ENCODE measurements at regions not wholly inside any gene's neighbourhood (a gene's known extent, or its start where the extent isn't known, plus 50 kb on each side); places are given as distances from the start of the nearest gene placed in this dataset.

DNA sequence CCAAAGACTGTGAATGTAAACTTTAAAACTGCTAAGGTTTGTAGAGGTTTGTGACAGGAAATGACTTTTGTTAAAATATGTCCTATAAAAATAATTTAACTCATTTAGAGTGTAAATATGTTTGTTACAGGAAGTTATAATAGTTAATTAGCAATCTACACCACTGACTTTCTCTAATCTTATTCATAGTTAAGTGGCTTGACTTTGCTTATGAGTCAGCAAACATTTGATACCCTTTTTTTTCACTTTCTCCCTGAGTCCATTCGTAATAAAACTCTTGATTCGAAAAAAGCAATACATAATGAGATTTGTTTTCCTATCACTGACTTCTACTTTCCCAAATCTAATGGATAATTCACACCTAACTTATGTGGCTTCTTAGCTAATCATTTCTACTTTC, 317.7 kb upstream of the SEMA3C start:
- H3K4me1 ChIP-seq (ENCODE audit: control insufficient read depth, extremely low read depth, insufficient read depth, low read length): no peaks in the 10 kb centered on the region
- no peaks in the 10 kb centered on the region for H3K79me2 ChIP-seq (ENCODE audit: control insufficient read depth, insufficient read depth, low read length)
- H3K27ac ChIP-seq (ENCODE audit: control insufficient read depth, insufficient read depth, low read length): no peak overlapping the region
- no peak for FAIRE-seq
- H3K4me2 ChIP-seq (ENCODE audit: control insufficient read depth, extremely low read depth, insufficient read depth, low read depth, low read length): no peak overlapping the region
- no peaks in the 10 kb centered on the region for H3K27me3 ChIP-seq (ENCODE audit: control insufficient read depth, extremely low read depth, insufficient read depth, low read length)
- no peak overlapping the region for H2AFZ ChIP-seq (ENCODE audit: control insufficient read depth, low read length)
- dilution Hi-C loops (cut with MboI; ENCODE audit: extremely low pct_ligation_motif_present, low sequenced_read_pairs): no loop called here
- DNase-seq (ENCODE audit: low read depth, low spot score): no peak
- no peaks in the 10 kb centered on the region for H3K9me3 ChIP-seq (ENCODE audit: control insufficient read depth, low read depth, low read length)
- no peak overlapping the region for H3K4me3 ChIP-seq (ENCODE audit: control insufficient read depth in 2 of 3, extremely low read depth in 1 of 3, insufficient read depth in 2 of 3, low read depth in 1 of 3, low read length in 3 of 3)
- H4K20me1 ChIP-seq (ENCODE audit: control insufficient read depth, extremely low read depth, insufficient read depth, low read length): no peaks in the 10 kb centered on the region
- H3K9ac ChIP-seq (ENCODE audit: control insufficient read depth, extremely low read depth, insufficient read depth, low read length): no peak overlapping the region
- TF ChIP-seq, protein P1, sequence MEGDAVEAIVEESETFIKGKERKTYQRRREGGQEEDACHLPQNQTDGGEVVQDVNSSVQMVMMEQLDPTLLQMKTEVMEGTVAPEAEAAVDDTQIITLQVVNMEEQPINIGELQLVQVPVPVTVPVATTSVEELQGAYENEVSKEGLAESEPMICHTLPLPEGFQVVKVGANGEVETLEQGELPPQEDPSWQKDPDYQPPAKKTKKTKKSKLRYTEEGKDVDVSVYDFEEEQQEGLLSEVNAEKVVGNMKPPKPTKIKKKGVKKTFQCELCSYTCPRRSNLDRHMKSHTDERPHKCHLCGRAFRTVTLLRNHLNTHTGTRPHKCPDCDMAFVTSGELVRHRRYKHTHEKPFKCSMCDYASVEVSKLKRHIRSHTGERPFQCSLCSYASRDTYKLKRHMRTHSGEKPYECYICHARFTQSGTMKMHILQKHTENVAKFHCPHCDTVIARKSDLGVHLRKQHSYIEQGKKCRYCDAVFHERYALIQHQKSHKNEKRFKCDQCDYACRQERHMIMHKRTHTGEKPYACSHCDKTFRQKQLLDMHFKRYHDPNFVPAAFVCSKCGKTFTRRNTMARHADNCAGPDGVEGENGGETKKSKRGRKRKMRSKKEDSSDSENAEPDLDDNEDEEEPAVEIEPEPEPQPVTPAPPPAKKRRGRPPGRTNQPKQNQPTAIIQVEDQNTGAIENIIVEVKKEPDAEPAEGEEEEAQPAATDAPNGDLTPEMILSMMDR (optimal IDR thresholded peaks at IDR 0.05 in 1 of 3, IDR thresholded peaks at IDR 0.05 in 1 of 3, conservative IDR thresholded peaks at IDR 0.05 in 1 of 3; ENCODE audit: extremely low read depth in 1 of 3, insufficient read depth in 2 of 3, low read length in 3 of 3): no peak
- no peak for TF ChIP-seq EZH2 (IDR thresholded peaks at IDR 0.05; ENCODE audit: low read length)
- no peaks in the 10 kb centered on the region for H3K36me3 ChIP-seq (ENCODE audit: control insufficient read depth in 2 of 2, extremely low read depth in 1 of 2, insufficient read depth in 2 of 2, low read length in 2 of 2)
- H3K9me1 ChIP-seq (ENCODE audit: control insufficient read depth, extremely low read depth, insufficient read depth, low read length): no peaks in the 10 kb centered on the region

DNA sequence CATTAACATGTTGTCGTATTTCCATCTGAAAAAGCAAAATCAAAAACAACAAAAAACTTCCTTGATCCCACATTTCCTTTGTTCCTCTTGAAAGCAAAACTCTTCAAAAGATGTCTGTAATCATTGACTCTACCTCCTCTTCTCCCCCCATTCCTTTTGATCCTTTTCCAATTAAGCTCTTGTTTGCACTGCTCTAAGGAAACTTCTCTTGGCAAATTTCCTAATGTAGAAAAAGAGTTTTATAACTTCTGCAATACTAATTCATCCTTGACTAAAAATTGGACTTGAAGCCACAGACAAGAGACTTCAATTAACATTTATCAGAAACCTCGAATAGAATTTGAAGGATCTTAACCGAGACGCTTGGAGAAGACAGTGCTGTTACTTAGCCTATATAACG, 317.1 kb upstream of the SEMA3C start:
- dilution Hi-C loops (cut with MboI; ENCODE audit: extremely low pct_ligation_motif_present, low sequenced_read_pairs): no loop called here
- FAIRE-seq: no peak
- H3K9ac ChIP-seq (ENCODE audit: control insufficient read depth, extremely low read depth, insufficient read depth, low read length): no peak overlapping the region

More for the DNA sequence above, 317.1 kb upstream of the SEMA3C start:
- H3K4me3 ChIP-seq (ENCODE audit: control insufficient read depth in 2 of 3, extremely low read depth in 1 of 3, insufficient read depth in 2 of 3, low read depth in 1 of 3, low read length in 3 of 3): no peak overlapping the region
- H3K4me1 ChIP-seq (ENCODE audit: control insufficient read depth, extremely low read depth, insufficient read depth, low read length): no peaks in the 10 kb centered on the region
- no peak for DNase-seq (ENCODE audit: low read depth, low spot score)
- no peak overlapping the region for H3K27ac ChIP-seq (ENCODE audit: control insufficient read depth, insufficient read depth, low read length)
- no peaks in the 10 kb centered on the region for H3K79me2 ChIP-seq (ENCODE audit: control insufficient read depth, insufficient read depth, low read length)
- no peaks in the 10 kb centered on the region for H3K9me1 ChIP-seq (ENCODE audit: control insufficient read depth, extremely low read depth, insufficient read depth, low read length)
- H3K27me3 ChIP-seq (ENCODE audit: control insufficient read depth, extremely low read depth, insufficient read depth, low read length): no peaks in the 10 kb centered on the region
- no peak overlapping the region for H2AFZ ChIP-seq (ENCODE audit: control insufficient read depth, low read length)
- H4K20me1 ChIP-seq (ENCODE audit: control insufficient read depth, extremely low read depth, insufficient read depth, low read length): no peaks in the 10 kb centered on the region
- no peaks in the 10 kb centered on the region for H3K36me3 ChIP-seq (ENCODE audit: control insufficient read depth in 2 of 2, extremely low read depth in 1 of 2, insufficient read depth in 2 of 2, low read length in 2 of 2)
- H3K9me3 ChIP-seq (ENCODE audit: control insufficient read depth, low read depth, low read length): no peaks in the 10 kb centered on the region
- TF ChIP-seq EZH2 (IDR thresholded peaks at IDR 0.05; ENCODE audit: low read length): no peak
- TF ChIP-seq, protein P1 (optimal IDR thresholded peaks at IDR 0.05 in 1 of 3, IDR thresholded peaks at IDR 0.05 in 1 of 3, conservative IDR thresholded peaks at IDR 0.05 in 1 of 3; ENCODE audit: extremely low read depth in 1 of 3, insufficient read depth in 2 of 3, low read length in 3 of 3): no peak
- H3K4me2 ChIP-seq (ENCODE audit: control insufficient read depth, extremely low read depth, insufficient read depth, low read depth, low read length): no peak overlapping the region
